NCI-H748 (cell line): ENCODE measurements at regions not wholly inside any gene's neighbourhood (a gene's known extent, or its start where the extent isn't known, plus 50 kb on each side); places are given as distances from the start of the nearest gene placed in this dataset.

Experiments used
- DNase-seq: peaks from one replicate; lab custom pipeline; 2025; ENCODE audit not compliant: unreplicated experiment; lab: John Stamatoyannopoulos, UW

DNA sequence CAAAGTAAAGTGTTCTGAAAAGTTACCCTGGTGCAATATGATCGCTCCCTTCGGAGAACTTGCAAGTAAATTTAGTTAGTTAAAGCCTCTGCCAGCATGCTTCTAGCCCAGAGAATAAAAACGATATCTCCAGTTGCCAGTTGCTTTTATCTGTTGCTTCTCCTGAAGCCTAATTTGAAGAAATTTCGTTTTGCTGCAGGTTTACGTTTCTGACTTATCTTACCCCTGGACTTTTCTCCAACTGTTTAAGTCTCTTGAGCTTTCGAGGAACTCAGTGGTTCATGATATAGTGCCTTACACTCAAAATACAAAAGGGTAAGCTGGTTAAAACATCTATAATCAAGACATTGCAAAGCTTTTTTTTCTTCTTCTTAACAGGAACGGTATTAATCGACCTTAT is 131.1 kb downstream of the FAM161A start:
- DNase-seq = no peak

GRCh38 chr2:61722318-61722717 is 131.5 kb downstream of the FAM161A start:
- DNase-seq = no peak

DNA sequence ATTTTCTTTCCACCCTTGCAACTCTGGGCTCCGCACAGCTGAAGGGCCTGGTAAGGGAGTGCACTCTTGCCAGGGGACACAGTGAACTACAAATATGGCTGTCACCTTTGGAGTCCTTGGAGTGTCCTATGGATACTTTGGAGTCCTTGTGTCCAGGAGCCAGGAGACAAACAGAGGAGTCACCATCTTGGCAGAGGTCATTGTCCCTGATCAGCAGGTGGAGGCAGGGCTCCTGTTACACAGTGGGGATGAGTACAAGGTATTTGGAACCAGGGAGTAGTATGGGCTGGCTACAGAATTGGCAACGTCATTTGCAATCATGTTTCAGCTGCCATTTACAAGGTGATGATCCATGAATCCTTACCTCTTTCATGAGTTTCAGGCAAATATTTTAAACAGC is 132.5 kb downstream of the FAM161A start:
- DNase-seq = no peak

DNA sequence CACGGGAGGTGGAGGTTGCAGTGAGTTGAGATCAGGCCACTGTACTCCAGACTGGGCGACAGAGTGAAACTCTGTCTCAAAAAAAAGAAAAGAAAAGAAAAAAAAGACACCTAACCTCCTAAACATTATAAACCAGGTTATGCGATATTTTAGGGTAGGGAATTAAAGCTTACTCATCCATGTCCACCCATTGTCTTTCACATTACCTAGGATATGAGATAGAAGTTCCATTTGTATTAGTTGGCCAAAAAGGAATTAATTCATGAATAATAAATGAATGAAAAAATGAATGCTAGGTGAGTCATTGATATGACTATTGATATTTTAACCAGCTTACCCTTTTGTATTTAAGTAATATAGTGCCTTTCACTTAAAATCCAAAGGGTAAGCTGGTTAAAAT is 132.9 kb downstream of the FAM161A start:
- DNase-seq = no peak

DNA sequence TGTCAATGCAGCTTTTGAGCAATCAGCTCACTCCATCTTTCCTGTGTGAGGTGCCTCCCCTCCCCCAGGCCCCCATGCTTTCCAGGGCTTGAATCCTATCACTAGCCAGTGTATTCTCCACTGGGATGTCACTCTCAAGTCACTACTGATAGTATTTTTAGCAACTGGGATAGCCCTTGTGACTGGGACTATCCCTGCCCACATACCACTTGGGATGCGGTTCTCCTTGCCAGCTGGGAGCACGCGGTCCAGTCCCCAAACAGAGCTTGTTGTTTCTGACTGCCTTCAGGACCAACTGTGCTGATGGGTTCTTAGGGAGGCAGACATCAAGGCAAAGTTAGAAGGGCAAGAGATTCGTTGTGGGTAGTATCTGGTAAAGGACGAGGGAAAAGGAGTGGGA is 134.9 kb downstream of the FAM161A start:
- no peak for DNase-seq

DNA sequence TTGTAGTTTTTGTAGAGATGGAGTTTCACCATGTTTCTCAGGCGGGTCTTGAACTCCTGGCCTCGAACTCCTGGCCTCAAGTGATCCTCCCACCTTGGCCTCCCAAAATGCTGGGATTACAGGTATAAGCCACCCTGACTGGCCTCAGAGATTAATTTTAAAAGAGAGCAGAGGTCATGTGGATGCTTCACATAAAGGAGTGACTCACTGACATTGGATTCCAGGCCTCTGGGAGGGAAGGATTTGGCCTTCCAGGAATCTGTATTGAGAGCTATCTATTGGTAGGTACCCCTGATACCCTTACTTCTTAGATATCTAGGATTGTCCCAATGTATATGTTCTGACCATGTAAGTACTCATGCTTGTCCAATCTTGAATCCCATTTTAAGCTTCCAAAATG is 138.4 kb downstream of the FAM161A start:
- no peak for DNase-seq

GRCh38 chr2:61714210-61714609 is 139.7 kb downstream of the FAM161A start:
- DNase-seq = no peak

GRCh38 chr2:61713457-61713856 is 140.4 kb downstream of the FAM161A start:
- DNase-seq = no peak

DNA sequence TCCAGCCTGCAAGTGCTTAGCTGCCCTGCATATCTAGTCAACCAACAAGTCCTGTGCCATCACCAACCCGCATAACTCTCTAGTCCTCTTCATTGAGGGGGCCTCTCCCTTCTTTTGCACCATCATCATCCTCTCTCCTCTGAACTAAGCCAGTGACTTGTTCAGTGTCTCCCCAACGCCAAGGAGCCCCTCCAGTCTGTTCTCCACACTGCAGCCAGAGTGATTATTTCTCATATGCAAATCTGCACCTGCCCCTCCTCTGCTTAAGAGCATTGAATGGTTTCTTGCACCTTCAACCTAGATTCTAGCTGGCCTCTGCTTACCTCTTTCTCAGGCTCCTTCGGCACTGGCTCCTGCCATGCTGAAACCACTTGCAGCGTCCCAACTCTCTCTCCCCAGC is 141.8 kb downstream of the FAM161A start:
- no peak for DNase-seq

- no peak for DNase-seq
Measured at GRCh38 chr2:61710711-61711110, 143.1 kb downstream of the FAM161A start.

- peak; percentile 74 for DNase-seq
Measured at GRCh38 chr2:61707984-61708852, 145.6 kb downstream of the FAM161A start.

DNA sequence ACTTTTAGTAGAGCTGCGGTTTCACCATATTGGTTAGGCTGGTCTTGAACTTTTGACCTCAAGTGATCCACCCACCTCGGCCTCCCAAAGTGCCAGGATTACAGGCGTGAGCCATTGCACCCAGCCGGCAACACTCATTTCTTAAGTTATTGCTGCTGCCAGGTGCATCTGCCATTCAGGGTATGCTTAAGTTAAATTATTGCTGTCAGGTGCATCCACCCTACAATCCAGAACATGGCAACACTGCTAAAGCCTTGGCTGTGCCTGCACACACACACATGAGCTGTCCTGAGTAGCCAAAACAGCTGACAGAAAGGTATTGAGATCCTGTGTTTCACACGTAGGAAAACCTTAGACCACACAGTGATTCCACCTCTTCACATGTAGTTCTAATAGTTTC is 148.2 kb downstream of the FAM161A start:
- no peak for DNase-seq

DNA sequence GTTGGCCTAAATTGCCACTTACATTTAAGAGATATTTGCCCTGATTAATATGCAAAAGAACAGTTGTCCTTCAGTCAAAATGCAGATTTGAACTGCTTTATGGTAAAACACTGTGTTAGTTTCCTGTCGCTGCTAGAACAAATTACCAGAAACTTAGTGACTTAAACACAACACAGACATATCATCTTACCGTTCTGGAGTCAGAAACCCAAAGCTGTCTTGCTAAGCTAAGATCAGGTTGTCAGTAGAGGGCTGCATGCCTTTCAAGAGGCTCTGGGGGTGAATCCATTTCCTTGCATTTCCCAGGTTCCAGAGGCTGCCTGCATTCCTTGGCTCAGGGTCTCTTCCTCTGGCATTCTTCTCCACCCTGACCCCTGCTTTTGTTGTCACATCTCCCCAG is 149.5 kb downstream of the FAM161A start:
- no peak for DNase-seq

DNA sequence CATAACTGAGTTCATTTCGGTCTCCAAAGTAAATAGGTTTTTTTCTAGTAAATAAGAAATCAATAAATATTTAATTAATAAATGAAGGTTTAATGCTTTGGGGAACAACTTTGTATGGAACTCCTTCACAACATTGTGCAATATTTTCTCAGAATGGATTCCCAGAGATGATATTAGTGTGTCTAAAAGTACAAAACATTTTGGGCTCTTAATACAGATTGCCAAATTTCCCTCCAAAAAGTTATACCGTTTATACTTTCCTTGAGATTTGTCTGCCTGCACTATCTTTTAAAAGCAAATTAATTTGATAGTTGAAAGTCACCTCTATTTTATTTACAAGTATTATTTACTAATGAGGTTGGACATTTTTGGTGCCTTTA is 151.8 kb downstream of the FAM161A start:
- DNase-seq = no peak

- no peak for DNase-seq
Measured at GRCh38 chr2:61700464-61700863, 153.4 kb downstream of the FAM161A start.

DNA sequence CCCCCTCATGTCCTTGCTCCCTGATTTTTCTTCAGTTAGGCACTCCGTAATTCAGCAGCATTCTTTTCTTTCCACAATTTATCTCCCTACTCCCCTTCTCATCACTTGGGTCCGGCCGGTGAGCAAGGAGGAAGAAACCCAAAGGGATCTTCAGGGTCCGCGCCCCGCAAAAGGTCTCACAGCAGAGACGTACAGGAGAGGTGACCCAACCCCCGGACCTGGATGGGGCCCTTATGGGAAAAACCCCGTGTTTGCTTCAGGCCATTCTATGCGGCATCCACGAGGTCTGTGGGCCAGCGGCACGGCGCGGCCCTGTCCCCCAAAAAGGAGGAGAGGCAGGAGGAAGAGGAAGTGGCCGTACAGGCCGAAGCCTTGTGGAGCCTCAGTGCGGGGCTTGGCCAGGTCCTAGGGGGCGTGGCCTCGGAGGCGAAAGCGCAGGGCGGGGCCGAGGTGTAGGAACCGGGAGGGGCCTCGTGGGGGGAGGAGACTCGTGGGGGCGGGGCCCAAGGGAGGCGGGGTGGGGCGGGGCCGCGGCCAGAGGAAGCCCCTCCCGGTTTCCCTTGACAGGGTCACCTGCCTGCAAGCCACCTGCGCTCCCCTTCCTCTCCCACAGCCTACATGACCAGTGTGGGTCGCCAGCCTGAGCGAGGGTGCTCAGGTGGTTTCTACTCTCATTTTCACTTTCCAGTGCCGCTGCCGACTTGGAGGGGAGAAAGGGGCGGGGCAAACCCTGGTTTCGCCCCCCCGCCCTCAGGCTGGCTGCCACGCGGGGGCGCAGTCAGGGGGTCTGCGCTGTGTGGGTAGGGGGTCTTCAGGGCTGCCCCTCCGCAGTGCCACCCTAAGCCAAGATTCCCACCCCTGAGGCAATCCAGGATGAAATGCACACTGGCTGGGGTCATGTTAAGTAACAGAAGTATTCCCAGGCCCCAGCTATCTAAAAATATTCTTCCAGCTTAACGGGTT is 156.4 kb upstream of the XPO1 start:
- peak; percentile 82 for DNase-seq

- DNase-seq = no peak
Measured at GRCh38 chr2:61693744-61694143, 155.6 kb upstream of the XPO1 start.

- no peak for DNase-seq
Measured at GRCh38 chr2:61690078-61690596, 152.0 kb upstream of the XPO1 start.

DNA sequence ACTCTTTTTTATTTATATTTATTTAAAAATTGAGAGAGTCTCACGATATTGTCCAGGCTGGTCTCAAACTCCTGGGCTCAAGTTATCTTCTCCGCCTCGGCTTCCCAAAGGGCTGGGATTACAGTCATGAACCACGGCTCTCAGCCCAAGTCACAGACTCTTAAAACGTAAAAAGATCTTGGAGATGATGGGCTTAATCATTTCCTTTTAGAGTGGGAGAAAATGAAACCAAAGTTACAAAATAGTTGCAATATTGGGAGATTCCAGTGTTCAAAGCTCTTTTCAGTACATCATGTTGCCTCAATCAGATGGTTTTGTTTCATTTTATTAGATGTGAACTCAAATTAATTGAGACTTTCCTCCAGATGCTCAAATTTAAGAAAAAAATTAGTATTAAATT is 151.4 kb upstream of the XPO1 start:
- no peak for DNase-seq

DNA sequence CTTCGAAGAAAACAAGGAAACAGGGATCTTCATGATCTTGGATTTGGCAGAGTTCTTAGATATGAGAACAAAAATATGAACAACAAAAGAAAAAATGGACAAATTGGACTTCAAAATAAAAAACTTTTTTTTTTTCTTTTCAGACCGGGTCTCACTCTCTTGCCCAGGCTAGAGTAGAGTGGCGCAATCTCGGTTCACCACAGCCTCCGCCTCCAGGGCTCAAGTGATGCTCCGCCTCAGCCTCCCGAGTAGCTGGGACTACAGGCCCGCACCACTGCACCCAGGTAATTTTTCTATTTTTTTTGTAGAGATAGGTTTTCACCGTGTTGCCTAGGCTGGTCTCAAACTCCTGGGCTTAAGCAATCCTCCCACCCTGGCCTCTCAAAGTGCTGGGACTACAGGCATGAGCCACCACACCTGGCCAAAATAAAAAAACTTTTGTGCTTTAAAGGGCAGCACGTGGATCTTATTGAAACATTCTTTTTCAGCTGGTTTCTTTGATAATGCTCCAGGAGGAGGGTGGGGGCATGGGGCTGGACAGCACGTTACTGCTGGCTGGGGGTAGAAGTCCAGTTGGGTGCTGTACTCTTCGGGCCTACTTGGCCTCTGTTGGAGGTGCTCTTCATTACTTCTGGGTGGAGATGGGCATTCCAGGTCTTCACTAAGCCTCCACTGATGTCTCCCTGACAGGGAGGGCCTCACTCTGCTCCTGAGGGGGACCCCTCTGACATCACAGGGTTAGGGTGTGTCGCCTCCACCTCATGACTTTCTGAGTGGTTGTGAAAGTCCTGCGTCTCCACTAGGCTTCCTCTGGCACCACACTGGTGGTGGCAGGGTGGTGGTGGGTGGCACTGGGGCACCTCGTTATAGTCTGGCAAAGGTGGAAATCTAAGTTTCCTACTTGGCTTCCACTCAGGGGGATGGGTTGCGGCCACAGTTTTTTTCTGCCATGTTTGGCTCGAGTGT is 150.5 kb upstream of the XPO1 start:
- DNase-seq = no peak

GRCh38 chr2:61679096-61679495 is 140.9 kb upstream of the XPO1 start:
- DNase-seq = no peak
